ENCODE measurements at regions not wholly inside any gene's neighbourhood (a gene's known extent, or its start where the extent isn't known, plus 50 kb on each side); places are given as distances from the start of the nearest gene placed in this dataset.

GRCh38 chr6:169385237-169385880 is 131.7 kb upstream of the THBS2 start:
- no peak overlapping the region for H3K27ac ChIP-seq
- no peak for TF ChIP-seq CTCF (conservative IDR thresholded peaks at IDR 0.05)

GRCh38 chr6:169384291-169384690 is 130.6 kb upstream of the THBS2 start:
- H3K27ac ChIP-seq = no peak overlapping the region
- TF ChIP-seq CTCF (conservative IDR thresholded peaks at IDR 0.05) = no peak

- TF ChIP-seq CTCF (conservative IDR thresholded peaks at IDR 0.05) = no peak
- H3K27ac ChIP-seq = no peak overlapping the region
These were observed 129.6 kb upstream of the THBS2 start for GRCh38 chr6:169383265-169383664.

- no peak overlapping the region for H3K27ac ChIP-seq
- no peak for TF ChIP-seq CTCF (conservative IDR thresholded peaks at IDR 0.05)
These were observed 129.1 kb upstream of the THBS2 start for GRCh38 chr6:169382735-169383134.

GRCh38 chr6:169381988-169382387 is 128.3 kb upstream of the THBS2 start:
- H3K27ac ChIP-seq = no peak overlapping the region
- TF ChIP-seq CTCF (conservative IDR thresholded peaks at IDR 0.05) = no peak

GRCh38 chr6:169380493-169380892 is 126.8 kb upstream of the THBS2 start:
- no peak overlapping the region for H3K27ac ChIP-seq
- no peak for TF ChIP-seq CTCF (conservative IDR thresholded peaks at IDR 0.05)

GRCh38 chr6:169379495-169380070 is 125.9 kb upstream of the THBS2 start:
- TF ChIP-seq CTCF (conservative IDR thresholded peaks at IDR 0.05) = no peak
- no peak overlapping the region for H3K27ac ChIP-seq
